Limb (tissue), 2 donors: ENCODE measurements at regions not wholly inside any gene's neighbourhood (a gene's known extent, or its start where the extent isn't known, plus 50 kb on each side); places are given as distances from the start of the nearest gene placed in this dataset.
"Not testable (repeated sequence)": the region's sequence is repeated elsewhere in the genome, so short reads cannot be mapped to it uniquely, and the experiment has no call there.

Source experiments
- DNase-seq, 2 donors: peaks; one replicate each; pipeline ENCODE4 v3.0.0-alpha.2; 2016; ENCODE audit errors: extremely low spot score in 2 of 2

- DNase-seq = no peak
Observed at GRCh38 chr16:63416712-63417111, 1380.5 kb upstream of the CDH8 start.

- no peak for DNase-seq
Observed at GRCh38 chr16:63415014-63415413, 1378.8 kb upstream of the CDH8 start.

- DNase-seq = no peak
Observed at GRCh38 chr16:63410594-63410993, 1374.4 kb upstream of the CDH8 start.

- DNase-seq = no peak
Observed at GRCh38 chr16:63403792-63404191, 1367.6 kb upstream of the CDH8 start.

GRCh38 chr16:63388277-63388676, 1352.0 kb upstream of the CDH8 start:
- not testable (repeated sequence) for DNase-seq

- DNase-seq = peak in 1 of 2 donors; percentile 36
Observed at GRCh38 chr16:63385714-63386432, 1349.6 kb upstream of the CDH8 start.

- no peak for DNase-seq
Observed at GRCh38 chr16:63373744-63374143, 1337.5 kb upstream of the CDH8 start.

- DNase-seq = no peak
Observed at GRCh38 chr16:63372815-63373214, 1336.6 kb upstream of the CDH8 start.

- DNase-seq = no peak
Observed at GRCh38 chr16:63372283-63372682, 1336.0 kb upstream of the CDH8 start.

GRCh38 chr16:63365649-63366304, 1329.5 kb upstream of the CDH8 start:
- no peak for DNase-seq

GRCh38 chr16:63363738-63364137, 1327.5 kb upstream of the CDH8 start:
- DNase-seq = no peak

GRCh38 chr16:63361032-63361624, 1324.9 kb upstream of the CDH8 start:
- peak in 1 of 2 donors; percentile 73 for DNase-seq

- no peak for DNase-seq
Observed at GRCh38 chr16:63349961-63350360, 1313.7 kb upstream of the CDH8 start.

GRCh38 chr16:63346000-63346399, 1309.8 kb upstream of the CDH8 start:
- DNase-seq = no peak

GRCh38 chr16:63337264-63337663, 1301.0 kb upstream of the CDH8 start:
- no peak for DNase-seq

- no peak for DNase-seq
Observed at GRCh38 chr16:63331111-63331510, 1294.9 kb upstream of the CDH8 start.

- DNase-seq = no peak
Observed at GRCh38 chr16:63326736-63327339, 1290.6 kb upstream of the CDH8 start.

- no peak for DNase-seq
Observed at GRCh38 chr16:63323722-63324705, 1287.8 kb upstream of the CDH8 start.

GRCh38 chr16:63323055-63323454, 1286.8 kb upstream of the CDH8 start:
- DNase-seq = no peak

GRCh38 chr16:63315229-63315628, 1279.0 kb upstream of the CDH8 start:
- DNase-seq = no peak

- DNase-seq = peak in 1 of 2 donors; percentile 8
Observed at GRCh38 chr16:63312346-63312745, 1276.1 kb upstream of the CDH8 start.
